ENCODE measurements at regions not wholly inside any gene's neighbourhood (a gene's known extent, or its start where the extent isn't known, plus 50 kb on each side); places are given as distances from the start of the nearest gene placed in this dataset.

DNA sequence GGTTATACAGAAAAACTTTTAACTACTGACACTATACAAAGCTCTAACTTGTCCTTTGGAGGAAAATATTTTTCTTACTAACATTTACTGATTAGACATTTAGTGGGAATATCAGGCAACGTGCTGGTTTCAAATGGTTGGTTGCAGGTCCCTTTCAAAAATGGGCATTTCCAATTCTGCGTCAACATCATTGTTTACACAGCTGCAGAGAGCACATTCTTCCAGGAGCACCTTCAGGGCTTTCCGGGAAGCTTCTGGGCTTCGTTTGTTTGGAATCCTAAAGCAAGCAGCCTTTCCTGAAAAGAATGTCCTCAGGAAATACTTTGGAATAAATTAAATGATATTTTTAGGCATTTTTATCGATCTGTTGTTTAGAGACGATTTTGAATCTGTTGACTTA lies 289.7 kb downstream of the TRIML1 start:
- POLR2A ChIA-PET = no interaction called here
- no peak for DNase-seq (ENCODE audit: low read depth, low spot score)
- H3K4me3 ChIP-seq (ENCODE audit: low read depth, low read length) = no peak overlapping the region
- CTCF ChIA-PET = no interaction called here
- TF ChIP-seq, protein P1, sequence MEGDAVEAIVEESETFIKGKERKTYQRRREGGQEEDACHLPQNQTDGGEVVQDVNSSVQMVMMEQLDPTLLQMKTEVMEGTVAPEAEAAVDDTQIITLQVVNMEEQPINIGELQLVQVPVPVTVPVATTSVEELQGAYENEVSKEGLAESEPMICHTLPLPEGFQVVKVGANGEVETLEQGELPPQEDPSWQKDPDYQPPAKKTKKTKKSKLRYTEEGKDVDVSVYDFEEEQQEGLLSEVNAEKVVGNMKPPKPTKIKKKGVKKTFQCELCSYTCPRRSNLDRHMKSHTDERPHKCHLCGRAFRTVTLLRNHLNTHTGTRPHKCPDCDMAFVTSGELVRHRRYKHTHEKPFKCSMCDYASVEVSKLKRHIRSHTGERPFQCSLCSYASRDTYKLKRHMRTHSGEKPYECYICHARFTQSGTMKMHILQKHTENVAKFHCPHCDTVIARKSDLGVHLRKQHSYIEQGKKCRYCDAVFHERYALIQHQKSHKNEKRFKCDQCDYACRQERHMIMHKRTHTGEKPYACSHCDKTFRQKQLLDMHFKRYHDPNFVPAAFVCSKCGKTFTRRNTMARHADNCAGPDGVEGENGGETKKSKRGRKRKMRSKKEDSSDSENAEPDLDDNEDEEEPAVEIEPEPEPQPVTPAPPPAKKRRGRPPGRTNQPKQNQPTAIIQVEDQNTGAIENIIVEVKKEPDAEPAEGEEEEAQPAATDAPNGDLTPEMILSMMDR (IDR thresholded peaks at IDR 0.05; ENCODE audit: insufficient read depth, low read length, missing control alignments) = no peak

DNA sequence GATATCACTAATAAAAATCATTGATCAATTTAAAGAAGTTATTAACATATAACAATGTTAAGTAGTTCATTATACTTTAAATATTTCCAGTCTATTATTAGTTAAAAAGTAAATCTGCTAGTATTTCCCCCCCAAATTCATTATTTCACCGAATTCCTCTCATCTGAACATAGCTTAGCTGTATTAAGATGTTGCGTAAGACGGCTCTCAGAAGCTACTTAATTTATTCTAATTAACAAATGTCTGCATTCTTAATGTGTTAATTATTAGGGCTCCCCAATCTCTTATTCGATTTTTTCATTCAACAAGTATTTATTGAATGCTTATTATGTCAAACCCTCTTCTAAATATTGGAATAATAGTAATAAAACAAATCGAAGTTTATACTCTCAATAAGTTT lies 290.7 kb downstream of the TRIML1 start:
- TF ChIP-seq, protein P1 (IDR thresholded peaks at IDR 0.05; ENCODE audit: insufficient read depth, low read length, missing control alignments) = no peak
- POLR2A ChIA-PET = no interaction called here
- no peak overlapping the region for H3K4me3 ChIP-seq (ENCODE audit: low read depth, low read length)
- CTCF ChIA-PET = no interaction called here
- DNase-seq (ENCODE audit: low read depth, low spot score) = no peak

DNA sequence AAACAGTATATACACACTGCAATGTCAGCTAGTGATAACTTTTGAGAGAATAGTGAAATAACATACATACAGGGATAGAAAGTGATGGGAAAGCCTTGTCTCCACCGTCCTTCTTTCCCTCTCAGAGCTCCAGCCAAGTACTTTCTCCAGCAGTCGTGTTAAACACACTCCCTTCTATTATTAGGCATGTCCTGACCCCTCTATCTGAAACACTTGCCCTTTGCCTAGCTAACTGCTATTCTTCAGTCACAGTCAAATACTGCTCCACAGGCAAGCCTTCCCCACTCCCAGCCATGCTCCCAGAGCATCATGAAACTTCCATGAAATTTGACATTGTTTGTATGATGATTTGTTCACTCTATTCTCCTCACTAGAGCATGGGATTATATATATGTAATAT lies 291.1 kb downstream of the TRIML1 start:
- CTCF ChIA-PET = no interaction called here

DNA sequence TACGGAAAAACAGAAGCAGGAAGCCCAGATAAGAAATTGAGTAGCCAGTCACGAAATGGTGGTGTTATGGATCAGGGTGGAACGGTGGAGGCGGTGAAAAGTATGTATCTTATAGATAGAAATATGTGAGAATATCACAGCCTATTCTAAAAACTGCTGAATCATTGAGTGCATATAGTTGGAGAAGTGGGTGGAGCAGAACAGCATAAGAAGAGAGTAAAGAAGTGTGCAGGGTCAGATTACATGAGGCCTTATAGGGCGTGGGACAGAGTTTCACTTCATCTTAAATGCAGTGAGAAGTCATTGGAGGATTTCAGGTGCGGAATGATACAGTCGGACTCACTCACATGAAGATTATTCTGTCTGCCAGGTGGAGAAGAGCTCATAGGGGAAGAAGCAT lies 293.1 kb downstream of the TRIML1 start:
- no peak for DNase-seq (ENCODE audit: low read depth, low spot score)
- H3K4me3 ChIP-seq (ENCODE audit: low read depth, low read length) = no peak overlapping the region
- ChIA-PET CTCF (no interaction called here), POLR2A (no interaction called here)
- TF ChIP-seq, protein P1 (IDR thresholded peaks at IDR 0.05; ENCODE audit: insufficient read depth, low read length, missing control alignments) = no peak

More for the DNA sequence above, 291.1 kb downstream of the TRIML1 start:
- POLR2A ChIA-PET = no interaction called here
- no peak overlapping the region for H3K4me3 ChIP-seq (ENCODE audit: low read depth, low read length)
- TF ChIP-seq, protein P1 (IDR thresholded peaks at IDR 0.05; ENCODE audit: insufficient read depth, low read length, missing control alignments) = no peak
- no peak for DNase-seq (ENCODE audit: low read depth, low spot score)

DNA sequence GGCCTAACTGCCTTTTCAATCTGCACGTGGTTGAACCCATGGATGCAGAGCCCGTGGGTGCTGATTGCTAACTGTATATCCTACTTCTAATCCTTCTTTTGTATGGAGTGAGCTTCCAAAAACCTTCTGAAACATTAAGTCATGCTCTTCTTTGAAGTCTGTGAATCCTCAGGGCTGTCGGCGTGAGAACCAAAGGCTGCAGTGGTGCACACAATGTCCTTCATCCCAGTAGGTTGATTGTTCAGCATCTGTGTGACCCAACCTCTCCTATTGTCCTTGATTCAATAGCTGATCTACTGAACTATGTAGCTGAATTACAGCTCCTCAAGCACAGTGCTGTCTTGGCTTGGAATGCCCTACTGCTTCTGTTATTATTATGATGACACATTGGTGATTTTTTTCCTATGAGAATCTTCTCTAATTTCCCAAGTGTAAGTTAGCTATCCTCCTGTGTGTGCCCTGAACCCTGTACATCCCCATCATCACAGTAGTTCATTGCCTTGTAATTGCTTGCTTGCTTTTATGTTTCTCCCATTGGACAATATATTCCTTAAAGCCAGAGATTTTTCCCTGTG lies 294.6 kb downstream of the TRIML1 start:
- CTCF ChIA-PET = no interaction called here
- POLR2A ChIA-PET = no interaction called here
- H3K4me3 ChIP-seq (ENCODE audit: low read depth, low read length) = no peak overlapping the region
- no peak for DNase-seq (ENCODE audit: low read depth, low spot score)
- TF ChIP-seq, protein P1 (IDR thresholded peaks at IDR 0.05; ENCODE audit: insufficient read depth, low read length, missing control alignments) = no peak

DNA sequence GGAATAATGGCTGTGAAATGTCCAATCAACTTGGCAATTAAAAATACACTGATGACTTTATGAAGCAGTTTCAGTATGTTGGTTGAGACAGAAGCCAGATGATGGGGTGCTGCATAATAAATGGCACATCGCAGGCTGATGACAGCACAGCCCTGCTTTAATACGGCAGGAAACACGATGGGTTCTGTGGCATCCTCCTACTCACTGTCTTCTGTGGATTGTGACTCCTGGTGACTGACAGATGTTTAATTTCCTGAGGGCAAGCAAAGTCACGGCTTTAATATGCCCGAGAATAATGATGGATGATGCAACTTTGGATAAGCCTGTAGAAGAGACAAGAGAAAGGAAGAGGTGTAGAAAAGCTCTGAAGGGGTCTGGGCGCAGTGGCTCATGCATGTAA lies 295.4 kb downstream of the TRIML1 start:
- no peak for DNase-seq (ENCODE audit: low read depth, low spot score)
- CTCF ChIA-PET = no interaction called here
- TF ChIP-seq, protein P1 (IDR thresholded peaks at IDR 0.05; ENCODE audit: insufficient read depth, low read length, missing control alignments) = no peak
- H3K4me3 ChIP-seq (ENCODE audit: low read depth, low read length) = no peak overlapping the region
- POLR2A ChIA-PET = no interaction called here
